Activated CD4-positive, alpha-beta T cell treated with anti-CD3 and anti-CD28 coated beads, Interleukin-2, Interleukin-4, amounts not matched to agents 100 ng/mL and 50 ng/mL, durations not matched to agents 16 hours and 8 hours (primary cell): ENCODE measurements at regions not wholly inside any gene's neighbourhood (a gene's known extent, or its start where the extent isn't known, plus 50 kb on each side); places are given as distances from the start of the nearest gene placed in this dataset.
A peak's percentile ranks its signal among the peaks of the same experiment; 100 is the strongest.
"Not testable (repeated sequence)": the region's sequence is repeated elsewhere in the genome, so short reads cannot be mapped to it uniquely, and the experiment has no call there.

ENCODE experiments used
- DNase-seq: peaks from one replicate; pipeline ENCODE4 v3.0.0-alpha.2; 2020; ENCODE audit warnings: low spot score

- DNase-seq = no peak
These were observed 633.4 kb upstream of the KCNMB2 start for GRCh38 chr3:177902876-177903275.

DNA sequence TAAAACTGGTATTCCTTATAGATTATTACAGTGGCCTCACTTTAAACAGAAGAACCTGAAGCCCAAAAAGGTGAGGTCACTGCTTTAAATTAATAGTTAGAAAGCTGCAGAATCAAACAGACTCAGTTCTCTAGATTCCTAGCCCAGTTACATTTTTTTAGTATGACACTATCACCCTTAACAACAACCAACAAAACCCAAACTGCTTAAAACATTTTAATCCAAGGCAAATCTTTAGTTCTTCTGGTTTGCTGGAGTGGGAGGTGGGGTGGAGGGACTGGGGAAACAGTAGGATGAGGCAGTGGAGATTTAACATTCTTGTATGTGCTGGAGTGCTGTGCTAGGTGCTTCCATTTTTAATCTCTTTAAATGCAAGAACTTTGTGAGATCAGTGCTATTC is 631.6 kb upstream of the KCNMB2 start:
- no peak for DNase-seq

DNA sequence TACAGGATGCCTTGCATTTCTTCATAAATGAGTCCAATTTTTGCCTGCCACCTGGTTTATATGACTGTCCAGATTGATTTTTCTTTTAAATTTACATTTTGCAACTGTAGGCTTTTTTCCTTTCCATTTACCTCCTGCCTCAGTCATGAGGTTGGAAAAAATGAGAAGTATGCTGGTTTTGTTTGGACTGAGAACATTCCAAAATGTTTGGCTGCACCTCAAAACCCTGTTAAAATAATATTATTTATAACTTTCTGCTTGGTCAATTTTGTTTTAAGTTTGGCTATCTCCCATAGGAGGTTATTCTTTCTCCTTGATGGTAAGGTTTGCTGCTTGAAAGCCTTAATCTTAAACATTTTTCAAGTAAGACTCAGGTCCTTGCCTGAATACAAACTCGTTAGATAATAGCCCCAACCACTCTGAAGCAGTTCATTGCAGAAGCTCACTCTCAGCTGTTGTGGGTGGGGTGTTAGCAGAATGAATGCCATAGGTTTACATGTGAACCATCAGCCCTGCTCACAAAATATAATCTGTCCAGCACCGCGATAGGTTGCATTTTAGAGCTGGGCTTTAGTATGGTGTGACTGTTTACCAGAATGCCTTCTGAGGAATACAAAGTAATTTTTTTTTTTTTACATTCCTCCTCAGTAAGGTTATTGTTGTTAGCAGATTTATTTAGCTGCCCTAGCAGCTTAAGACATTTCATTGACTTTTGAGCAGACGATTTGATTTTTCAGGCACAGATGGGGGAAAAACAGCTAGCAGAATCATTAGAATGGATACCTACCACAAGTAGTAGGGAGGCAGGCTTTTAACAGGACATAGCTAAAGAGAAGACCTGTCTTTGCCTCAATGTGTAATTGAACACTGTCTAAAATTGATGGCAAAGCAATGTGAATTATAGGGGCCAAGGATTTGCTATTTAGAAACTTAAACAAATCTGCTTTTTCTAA is 630.8 kb upstream of the KCNMB2 start:
- no peak for DNase-seq

DNA sequence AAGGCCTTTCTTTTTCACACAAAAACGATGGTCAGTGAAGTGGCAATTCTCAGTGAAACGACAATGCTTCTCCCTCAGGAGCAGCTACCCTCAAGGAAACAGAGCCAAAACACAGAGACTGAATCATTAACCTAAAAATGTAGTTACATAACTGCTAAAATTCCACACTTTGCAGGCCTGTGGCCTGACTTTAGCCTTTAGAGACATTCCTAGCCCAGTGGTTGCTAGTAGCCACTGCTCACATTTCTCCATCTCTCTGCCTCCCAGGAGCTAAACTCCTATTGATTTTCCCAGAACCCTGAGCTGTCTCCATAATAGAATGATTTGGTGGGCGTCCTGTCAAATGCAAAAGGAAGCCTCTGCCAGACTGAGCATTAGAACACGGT is 630.1 kb upstream of the KCNMB2 start:
- DNase-seq = no peak

DNA sequence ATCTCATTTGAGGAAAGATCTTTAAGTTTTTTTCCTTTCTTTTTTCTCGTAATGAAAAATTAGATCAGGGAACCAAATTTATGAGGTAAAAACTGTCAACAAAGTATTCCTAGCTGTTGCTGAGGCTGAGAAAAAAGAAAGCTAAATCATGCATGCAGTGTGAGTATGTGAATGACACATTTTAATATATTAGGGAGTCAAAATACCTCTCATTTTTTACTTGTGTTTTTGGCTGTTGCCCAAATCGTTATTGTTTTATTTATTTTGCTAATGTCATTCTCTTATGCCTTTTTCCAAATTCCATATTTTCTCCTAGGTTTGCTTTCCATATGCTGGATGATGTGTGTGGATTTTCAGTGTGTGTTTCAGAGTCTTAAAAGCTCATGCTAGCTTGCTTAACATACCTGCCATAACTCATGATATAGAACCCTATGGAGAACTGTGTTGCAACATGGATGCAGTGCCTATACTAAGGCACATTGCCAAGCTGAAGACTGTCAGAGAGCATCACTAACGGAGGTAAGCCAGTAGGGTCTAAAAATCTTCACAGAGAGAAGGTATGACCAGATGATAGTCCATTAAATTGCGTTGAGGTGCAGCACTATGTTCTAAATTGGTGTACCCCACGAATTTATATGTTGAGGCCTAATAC is 629.5 kb upstream of the KCNMB2 start:
- no peak for DNase-seq

DNA sequence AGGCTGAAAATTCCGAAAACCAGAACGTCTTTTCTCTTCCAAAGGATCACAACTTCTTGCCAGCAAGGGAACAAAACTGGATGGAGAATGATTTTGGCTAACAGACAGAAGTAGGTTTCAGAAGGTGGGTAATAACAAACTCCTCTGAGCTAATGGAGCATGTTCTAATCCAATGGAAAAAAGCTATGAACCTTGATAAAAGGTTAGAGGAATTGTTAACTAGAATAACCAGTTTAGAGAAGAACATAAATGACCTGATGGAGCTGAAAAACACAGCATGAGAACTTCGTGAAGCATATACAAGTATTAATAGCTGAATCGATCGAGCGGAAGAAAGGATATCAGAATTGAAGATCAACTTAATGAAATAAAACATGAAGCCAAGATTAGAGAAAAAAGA is 626.7 kb upstream of the KCNMB2 start:
- not testable (repeated sequence) for DNase-seq

- no peak for DNase-seq
These were observed 622.0 kb upstream of the KCNMB2 start for GRCh38 chr3:177914224-177914623.

GRCh38 chr3:177916461-177916860 is 619.8 kb upstream of the KCNMB2 start:
- DNase-seq = no peak

DNA sequence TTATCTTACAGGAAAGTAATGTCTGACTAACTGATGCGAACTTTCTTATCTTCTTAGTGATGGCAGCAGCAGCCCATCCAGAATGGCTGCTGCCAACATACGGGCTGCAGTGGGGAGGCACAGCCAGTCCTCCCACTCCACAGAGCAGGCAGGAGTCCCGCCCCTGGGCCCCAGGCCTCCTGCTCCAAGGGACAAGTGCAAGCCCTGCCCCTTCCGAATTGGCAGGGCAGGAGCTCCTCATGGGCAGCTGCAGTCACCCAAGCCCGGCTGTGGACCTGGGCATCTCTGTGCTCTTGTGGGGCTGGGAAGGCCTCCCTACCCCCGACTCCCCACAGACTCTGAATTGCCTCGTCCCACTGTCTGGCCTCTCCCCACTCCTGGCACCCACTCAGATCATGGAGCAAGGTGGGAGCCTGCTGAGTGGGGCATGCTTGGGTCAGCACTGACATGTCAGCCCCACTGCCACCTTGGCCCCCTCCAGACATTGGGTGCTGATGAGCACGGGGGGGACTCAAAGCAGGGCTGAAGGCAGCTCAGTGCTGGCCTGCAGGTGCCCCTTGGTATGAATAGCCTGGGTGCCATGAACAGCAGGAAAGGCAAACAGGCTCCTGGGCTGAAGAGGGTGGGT is 618.9 kb upstream of the KCNMB2 start:
- DNase-seq = no peak

GRCh38 chr3:177921153-177921552 is 615.1 kb upstream of the KCNMB2 start:
- DNase-seq = no peak

DNA sequence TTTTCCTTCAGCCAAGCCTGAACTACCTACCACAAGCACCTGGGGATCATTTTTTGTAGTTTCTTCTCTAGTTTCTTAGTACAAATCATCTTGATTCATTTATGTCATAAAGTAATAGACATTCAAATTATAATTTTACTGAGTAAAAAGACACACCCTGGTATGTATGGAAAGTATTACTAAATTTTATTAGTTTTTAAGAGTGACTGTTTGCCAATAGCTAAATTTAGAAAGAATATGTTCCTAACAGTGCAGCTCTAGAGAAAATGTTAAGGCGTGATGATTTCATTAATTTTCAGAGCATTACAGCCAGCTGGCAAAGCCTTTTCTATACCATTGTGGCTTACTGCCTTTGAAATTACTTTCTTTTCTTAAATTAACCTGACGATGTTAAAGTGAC is 612.0 kb upstream of the KCNMB2 start:
- DNase-seq = no peak

GRCh38 chr3:177928172-177928873 is 607.9 kb upstream of the KCNMB2 start:
- peak; percentile 13 for DNase-seq

- peak; percentile 1 for DNase-seq
These were observed 606.9 kb upstream of the KCNMB2 start for GRCh38 chr3:177929310-177929709.

DNA sequence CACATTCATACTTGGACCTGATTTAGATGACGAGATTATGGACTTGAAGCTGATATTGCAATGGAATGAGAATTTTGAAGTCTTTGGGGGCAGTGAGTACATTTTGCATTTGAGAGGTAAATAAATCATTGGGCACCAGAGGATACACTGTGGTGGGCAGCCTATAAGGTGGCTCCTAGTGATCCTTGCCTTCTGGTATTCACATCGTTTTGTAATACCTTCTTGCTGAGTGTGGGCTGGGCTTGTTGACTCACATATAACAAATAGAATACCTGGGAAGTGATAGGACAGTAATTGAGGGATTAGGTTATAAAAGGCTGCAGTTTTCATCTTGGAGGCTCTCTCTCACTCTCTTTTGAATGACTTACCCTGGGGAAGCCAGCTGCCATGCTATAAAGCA is 605.5 kb upstream of the KCNMB2 start:
- DNase-seq = no peak

DNA sequence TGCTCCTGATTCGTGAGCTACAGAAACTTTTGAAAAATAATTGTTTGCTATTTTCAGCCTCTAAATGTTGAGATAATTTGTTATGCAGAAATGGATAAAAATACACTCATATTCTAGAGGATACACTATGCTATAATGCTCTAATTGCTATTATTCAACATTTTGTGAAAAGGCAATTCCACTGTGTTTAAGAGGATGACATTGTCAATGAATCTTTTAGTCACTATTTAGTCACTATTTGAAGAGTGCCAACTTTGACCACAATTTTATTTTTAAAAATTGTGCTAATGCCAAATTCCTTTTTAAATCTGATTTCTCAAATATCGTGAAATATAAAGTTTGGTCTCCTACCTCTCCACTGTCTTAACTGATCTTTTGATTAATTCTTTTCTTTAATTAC is 604.9 kb upstream of the KCNMB2 start:
- DNase-seq = no peak

DNA sequence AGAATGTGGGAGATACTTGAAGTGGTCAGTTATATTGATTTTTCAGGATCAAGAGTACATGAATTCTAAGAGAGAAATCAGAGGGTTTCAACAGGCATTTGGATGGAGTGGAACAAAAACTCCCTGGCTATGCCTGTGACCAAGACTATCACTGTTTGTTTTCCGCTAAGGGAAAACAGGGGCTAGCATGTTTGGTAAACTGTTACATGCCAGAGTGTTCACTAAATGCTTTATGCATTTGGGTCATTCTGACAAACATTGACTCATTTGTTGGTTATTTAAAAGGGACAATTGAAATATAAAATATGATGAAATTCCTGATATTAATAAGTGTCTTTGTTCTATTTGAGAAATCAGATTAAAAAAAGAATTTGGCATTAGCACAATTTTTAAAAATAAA is 603.9 kb upstream of the KCNMB2 start:
- DNase-seq = no peak

GRCh38 chr3:177932750-177933660 is 603.2 kb upstream of the KCNMB2 start:
- no peak for DNase-seq

- no peak for DNase-seq
These were observed 602.0 kb upstream of the KCNMB2 start for GRCh38 chr3:177934001-177934891.

DNA sequence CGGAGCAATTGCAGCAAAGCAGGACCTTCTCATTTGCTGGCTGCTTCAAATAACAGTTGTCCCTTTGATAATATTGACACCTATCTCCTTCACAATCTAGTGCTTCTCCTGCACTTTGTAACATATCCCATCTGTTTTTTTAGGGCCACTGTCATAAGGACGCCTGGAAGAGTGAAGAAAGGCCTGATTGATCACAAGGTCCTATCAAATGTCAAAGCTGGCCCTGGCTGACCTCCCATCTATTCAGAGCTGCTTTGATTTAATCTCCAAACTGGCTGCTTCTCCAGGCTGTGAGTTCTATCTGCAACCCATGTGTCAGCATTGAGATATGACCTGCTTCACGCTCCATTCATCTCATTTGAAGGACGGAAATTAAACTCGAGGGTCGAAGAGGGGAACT is 601.2 kb upstream of the KCNMB2 start:
- DNase-seq = no peak

DNA sequence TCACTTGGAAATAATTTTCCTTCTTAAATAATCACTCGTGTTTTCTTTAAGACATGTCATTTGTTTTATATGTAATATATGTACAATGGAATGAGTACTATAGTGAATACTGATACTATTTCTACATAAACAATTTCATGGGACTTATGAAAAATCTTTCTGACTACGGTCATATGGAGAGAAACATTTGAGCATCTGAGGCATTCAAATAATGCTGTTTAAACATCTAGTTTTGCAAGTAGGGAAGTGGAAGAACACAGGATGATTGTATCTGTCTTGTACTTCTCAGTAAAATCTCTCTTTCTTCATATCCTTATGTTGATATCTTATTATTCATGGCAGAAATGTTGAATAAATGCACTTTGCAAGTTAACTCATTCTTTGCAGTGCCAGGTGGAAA is 599.5 kb upstream of the KCNMB2 start:
- no peak for DNase-seq
